GM10266 (cell line): ENCODE measurements at regions not wholly inside any gene's neighbourhood (a gene's known extent, or its start where the extent isn't known, plus 50 kb on each side); places are given as distances from the start of the nearest gene placed in this dataset.

Experiments used
- DNase-seq: peaks from one replicate; pipeline ENCODE4 v3.0.0; 2012; ENCODE audit errors: extremely low spot score
- TF ChIP-seq, protein P1 (sequence below): IDR thresholded peaks from 2 replicates; pipeline ENCODE4 v1.5.1; 2012; ENCODE audit warnings: mild to moderate bottlenecking, low read depth; ENCODE audit not compliant: control insufficient read depth, insufficient read depth; ENCODE audit errors: missing control alignments

DNA sequence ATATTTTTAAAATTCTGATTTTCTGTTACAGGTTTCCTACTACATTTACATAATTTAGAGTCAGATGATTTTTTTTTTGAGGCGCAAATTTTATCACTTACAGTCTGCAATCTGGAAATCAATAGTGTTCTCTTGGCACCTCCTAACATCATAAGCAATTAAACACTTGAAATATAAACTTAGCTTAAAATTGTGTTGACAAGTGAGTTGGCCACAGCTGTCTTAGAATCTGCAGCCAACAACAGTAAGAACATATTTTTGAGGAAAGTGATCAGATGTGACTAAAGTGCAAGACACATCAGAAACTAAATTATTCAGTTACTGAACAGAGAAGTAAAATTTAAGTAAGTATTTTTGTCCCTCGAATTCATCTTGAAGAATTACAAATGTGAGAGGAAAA, 726.7 kb upstream of the LRATD1 start:
- DNase-seq, result no peak
- TF ChIP-seq, protein P1, sequence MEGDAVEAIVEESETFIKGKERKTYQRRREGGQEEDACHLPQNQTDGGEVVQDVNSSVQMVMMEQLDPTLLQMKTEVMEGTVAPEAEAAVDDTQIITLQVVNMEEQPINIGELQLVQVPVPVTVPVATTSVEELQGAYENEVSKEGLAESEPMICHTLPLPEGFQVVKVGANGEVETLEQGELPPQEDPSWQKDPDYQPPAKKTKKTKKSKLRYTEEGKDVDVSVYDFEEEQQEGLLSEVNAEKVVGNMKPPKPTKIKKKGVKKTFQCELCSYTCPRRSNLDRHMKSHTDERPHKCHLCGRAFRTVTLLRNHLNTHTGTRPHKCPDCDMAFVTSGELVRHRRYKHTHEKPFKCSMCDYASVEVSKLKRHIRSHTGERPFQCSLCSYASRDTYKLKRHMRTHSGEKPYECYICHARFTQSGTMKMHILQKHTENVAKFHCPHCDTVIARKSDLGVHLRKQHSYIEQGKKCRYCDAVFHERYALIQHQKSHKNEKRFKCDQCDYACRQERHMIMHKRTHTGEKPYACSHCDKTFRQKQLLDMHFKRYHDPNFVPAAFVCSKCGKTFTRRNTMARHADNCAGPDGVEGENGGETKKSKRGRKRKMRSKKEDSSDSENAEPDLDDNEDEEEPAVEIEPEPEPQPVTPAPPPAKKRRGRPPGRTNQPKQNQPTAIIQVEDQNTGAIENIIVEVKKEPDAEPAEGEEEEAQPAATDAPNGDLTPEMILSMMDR, result no peak

DNA sequence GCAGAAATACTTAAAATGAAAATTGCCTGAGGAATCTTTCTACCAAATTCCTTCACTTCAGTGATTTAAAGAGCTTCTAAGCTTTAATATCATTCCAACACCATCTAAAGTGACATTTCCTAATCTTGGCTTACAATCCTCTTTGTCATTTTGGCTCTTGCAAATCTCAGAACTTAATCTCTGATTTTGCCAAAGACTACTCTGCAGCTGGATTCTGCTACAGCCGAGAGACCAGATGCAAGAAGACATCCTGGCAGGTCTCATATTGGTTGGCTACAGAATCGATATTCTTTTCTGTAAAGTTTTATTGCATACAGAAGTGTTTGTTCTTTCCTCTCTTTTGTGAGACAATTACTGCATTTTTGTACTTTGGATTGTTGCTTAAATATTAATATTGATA, 716.5 kb upstream of the LRATD1 start:
- no peak for DNase-seq
- TF ChIP-seq, protein P1, result no peak

DNA sequence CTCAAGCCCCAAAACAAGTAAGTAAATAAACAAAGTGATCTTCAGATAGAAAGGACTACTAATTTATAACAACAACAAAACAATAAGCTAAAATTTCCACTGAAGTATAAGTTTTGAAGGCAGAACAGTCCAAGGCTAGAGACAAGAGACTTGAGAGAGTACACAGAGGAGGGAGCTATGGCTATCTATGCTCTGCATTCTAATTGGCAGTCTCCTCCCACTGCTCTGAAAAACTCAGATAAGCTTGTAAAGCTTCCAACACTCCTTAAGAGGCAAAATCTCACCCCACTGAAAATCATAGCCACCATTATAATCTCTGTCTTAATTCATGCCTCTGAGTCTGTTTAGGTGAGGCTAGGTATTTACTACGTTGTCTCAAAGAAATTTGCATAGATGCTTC, 714.6 kb upstream of the LRATD1 start:
- TF ChIP-seq, protein P1, result no peak
- no peak for DNase-seq

- TF ChIP-seq, protein P1, result no peak
- no peak for DNase-seq
These were observed 712.5 kb upstream of the LRATD1 start for GRCh38 chr2:13919981-13920382.

GRCh38 chr2:13921245-13921644, 711.3 kb upstream of the LRATD1 start:
- TF ChIP-seq, protein P1, result no peak

DNA sequence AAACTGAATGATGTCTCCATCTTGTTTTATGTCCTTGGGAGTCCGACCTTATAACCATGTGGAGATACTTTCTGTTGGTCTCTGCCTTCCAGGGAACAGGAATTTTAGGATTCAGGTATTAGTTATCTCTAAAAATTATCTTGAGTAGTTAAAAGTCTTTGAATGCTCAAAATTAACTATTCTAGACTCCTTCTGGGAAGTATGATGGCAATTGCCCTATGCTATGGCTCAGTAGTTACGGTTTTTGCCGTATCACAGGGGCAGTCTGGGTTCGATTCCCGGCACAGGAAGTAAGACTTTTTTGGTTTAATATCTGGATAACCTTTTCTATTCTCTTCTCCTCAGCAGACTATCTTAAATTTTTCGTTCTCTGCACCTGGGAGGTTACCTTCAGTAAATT, 708.7 kb upstream of the LRATD1 start:
- TF ChIP-seq, protein P1, result no peak
- DNase-seq, result no peak

More at GRCh38 chr2:13921245-13921644, 711.3 kb upstream of the LRATD1 start:
- no peak for DNase-seq

DNA sequence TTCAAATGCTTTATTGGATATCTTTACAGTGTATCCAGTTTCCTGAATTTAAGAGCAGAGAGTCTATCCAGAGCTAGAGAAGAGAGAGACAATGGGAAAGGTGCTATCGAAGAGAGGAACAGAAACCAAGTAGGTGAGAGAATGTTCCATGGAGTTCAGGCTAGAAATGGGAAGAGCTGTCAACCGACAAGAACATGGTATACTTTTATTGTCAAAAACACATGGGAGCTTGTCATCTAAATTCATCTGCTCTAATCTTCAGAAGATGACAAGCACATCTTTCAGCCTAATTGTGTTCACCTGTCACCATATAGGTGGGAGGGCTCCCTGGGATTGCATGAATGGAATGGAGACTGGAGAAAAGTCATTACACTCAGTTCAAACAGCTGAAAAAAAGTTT, 690.4 kb upstream of the LRATD1 start:
- TF ChIP-seq, protein P1, result no peak
- DNase-seq, result no peak
